ENCODE measurements at regions not wholly inside any gene's neighbourhood (a gene's known extent, or its start where the extent isn't known, plus 50 kb on each side); places are given as distances from the start of the nearest gene placed in this dataset.

DNA sequence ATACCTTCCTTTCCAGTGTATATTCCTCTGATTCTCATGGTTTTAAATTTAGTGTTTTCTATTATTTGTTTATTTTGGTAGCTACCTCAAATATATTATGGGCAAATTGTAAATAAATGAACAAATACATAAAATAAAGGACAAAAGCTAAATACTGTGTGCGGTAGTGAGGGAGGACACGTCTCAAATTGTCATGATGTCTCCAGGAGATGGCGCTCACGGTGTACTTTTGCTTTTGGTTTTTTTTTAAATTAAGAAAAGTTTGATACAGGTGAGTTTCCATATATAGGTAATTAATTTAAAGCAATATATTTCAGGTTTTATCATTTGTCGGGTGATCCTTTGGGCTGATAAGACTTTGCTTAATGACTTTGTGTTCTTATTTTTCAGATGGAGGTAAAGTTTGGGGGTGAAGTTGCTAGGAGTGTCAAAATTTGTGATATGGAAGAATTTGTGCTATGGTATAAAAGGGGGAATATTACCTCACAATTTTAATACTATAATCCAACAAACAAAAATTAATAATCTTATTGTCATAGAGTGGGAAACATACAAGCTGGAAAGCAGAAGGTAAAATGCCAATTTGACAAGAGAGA is 68.4 kb upstream of the TMEM229A start:
- TF ChIP-seq CTCF (IDR thresholded peaks at IDR 0.05) (no peak), POLR2A (IDR thresholded peaks at IDR 0.05) (no peak)

Data from sigmoid colon (tissue), 3 donors.